ENCODE measurements at regions not wholly inside any gene's neighbourhood (a gene's known extent, or its start where the extent isn't known, plus 50 kb on each side); places are given as distances from the start of the nearest gene placed in this dataset.
A peak's percentile ranks its signal among the peaks of the same experiment; 100 is the strongest.

GRCh38 chr5:119302916-119303897 is 52.6 kb upstream of the TNFAIP8 start:
- no peak overlapping the region for H3K4me3 ChIP-seq (ENCODE audit: control insufficient read depth in 1 of 7, extremely low read depth in 1 of 7, insufficient read depth in 4 of 7, low read depth in 2 of 7, low read length in 6 of 7)
- POLR2A ChIA-PET = no interaction called here

GRCh38 chr5:119304439-119305211 is 51.2 kb upstream of the TNFAIP8 start:
- peaks cover 0 to 3% (median 1%) of the 10 kb centered on the region in 4 experiments for H3K36me3 ChIP-seq (ENCODE audit: control insufficient read depth in 4 of 4, insufficient read depth in 4 of 4, low read length in 3 of 4)
- WGBS (ENCODE audit: insufficient coverage) = no CpG with 5 or more reads among the region's 2 CpGs
- peaks cover 0 to 3% (median 0%) of the 10 kb centered on the region in 5 experiments for H3K9me3 ChIP-seq (ENCODE audit: control extremely low read depth in 1 of 5, control insufficient read depth in 4 of 5, insufficient read depth in 2 of 5, low read depth in 1 of 5, low read length in 4 of 5)
- H3K4me1 ChIP-seq (ENCODE audit: control extremely low read depth in 1 of 4, control insufficient read depth in 4 of 4, insufficient read depth in 4 of 4, low read length in 3 of 4) = peaks cover 52 to 66% (median 58%) of the 10 kb centered on the region in 4 experiments
- ChIA-PET POLR2A (interaction anchor here (0.5 kb wide), 1 partner anchor 1416 kb away, joined by 4 read pairs; no protein-coding TSS in a partner anchor), CTCF (interaction anchor here (0.8 to 5.1 kb wide), 6 partner anchors 9 to 106 kb away, joined by 3 to 30 read pairs (median 4); no protein-coding TSS in a partner anchor)
- H3K27ac ChIP-seq (ENCODE audit: insufficient read depth in 1 of 2, low read depth in 1 of 2, low read length in 2 of 2, poor library complexity in 1 of 2, severe bottlenecking in 2 of 2) = no peak overlapping the region
- H3K27me3 ChIP-seq (replicated peaks in 2 of 5; ENCODE audit: control insufficient read depth in 4 of 5, insufficient read depth in 5 of 5, low read length in 4 of 5) = no peaks in the 10 kb centered on the region
- no peak for DNase-seq
- H3K4me3 ChIP-seq (ENCODE audit: control insufficient read depth in 1 of 7, extremely low read depth in 1 of 7, insufficient read depth in 4 of 7, low read depth in 2 of 7, low read length in 6 of 7) = no peak overlapping the region

More at GRCh38 chr5:119302916-119303897, 52.6 kb upstream of the TNFAIP8 start:
- WGBS (ENCODE audit: insufficient coverage) = 64% methylated on average over 4 of the region's 5 CpGs
- no peaks in the 10 kb centered on the region for H3K27me3 ChIP-seq (replicated peaks in 2 of 5; ENCODE audit: control insufficient read depth in 4 of 5, insufficient read depth in 5 of 5, low read length in 4 of 5)
- no peak for DNase-seq
- H3K27ac ChIP-seq (ENCODE audit: insufficient read depth in 1 of 2, low read depth in 1 of 2, low read length in 2 of 2, poor library complexity in 1 of 2, severe bottlenecking in 2 of 2) = peak overlapping the region in 1 of 2 experiments; percentile 51
- CTCF ChIA-PET = interaction anchor here (1.0 to 5.1 kb wide), 7 partner anchors 9 to 109 kb away, joined by 3 to 30 read pairs (median 5); no protein-coding TSS in a partner anchor
- H3K9me3 ChIP-seq (ENCODE audit: control extremely low read depth in 1 of 5, control insufficient read depth in 4 of 5, insufficient read depth in 2 of 5, low read depth in 1 of 5, low read length in 4 of 5) = peaks cover 0 to 3% (median 0%) of the 10 kb centered on the region in 5 experiments
- H3K4me1 ChIP-seq (ENCODE audit: control extremely low read depth in 1 of 4, control insufficient read depth in 4 of 4, insufficient read depth in 4 of 4, low read length in 3 of 4) = peaks cover 40 to 52% (median 45%) of the 10 kb centered on the region in 4 experiments
- H3K36me3 ChIP-seq (ENCODE audit: control insufficient read depth in 4 of 4, insufficient read depth in 4 of 4, low read length in 3 of 4) = peaks cover 0 to 3% (median 1%) of the 10 kb centered on the region in 4 experiments
